ENCODE measurements at regions not wholly inside any gene's neighbourhood (a gene's known extent, or its start where the extent isn't known, plus 50 kb on each side); places are given as distances from the start of the nearest gene placed in this dataset.

- TF ChIP-seq RAD21 (IDR thresholded peaks at IDR 0.05 in 1 of 2, conservative IDR thresholded peaks at IDR 0.05 in 1 of 2; ENCODE audit: low read depth in 2 of 2, low read length in 2 of 2), result no peak
- no peak for TF ChIP-seq TAF1 (IDR thresholded peaks at IDR 0.05; ENCODE audit: low read depth, low read length)
- no peak for TF ChIP-seq CTCF (IDR thresholded peaks at IDR 0.05; ENCODE audit: control extremely low read depth in 1 of 3, insufficient read depth in 1 of 3, low read depth in 1 of 3, low read length in 3 of 3)
- no peak for TF ChIP-seq PHF8 (conservative IDR thresholded peaks at IDR 0.05; ENCODE audit: low read depth, low read length)
- no peak for TF ChIP-seq EP300 (IDR thresholded peaks at IDR 0.05; ENCODE audit: borderline replicate concordance in 1 of 2, low read depth in 2 of 2, low read length in 2 of 2)
- no peak for TF ChIP-seq SP2 (IDR thresholded peaks at IDR 0.05; ENCODE audit: low read length)
- TF ChIP-seq EGR1 (IDR thresholded peaks at IDR 0.05; ENCODE audit: borderline replicate concordance, low read depth, low read length), result no peak
- no peak for TF ChIP-seq POLR2AphosphoS5 (IDR thresholded peaks at IDR 0.05; ENCODE audit: low read depth, low read length)
- no peak for TF ChIP-seq SIN3A (conservative IDR thresholded peaks at IDR 0.05 in 1 of 2, IDR thresholded peaks at IDR 0.05 in 1 of 2; ENCODE audit: low read depth in 1 of 2, low read length in 2 of 2)
- TF ChIP-seq EZH2 (IDR thresholded peaks at IDR 0.05; ENCODE audit: low read depth, low read length, severe bottlenecking), result no peak
- no peak for TF ChIP-seq HDAC6 (IDR thresholded peaks at IDR 0.05; ENCODE audit: low read depth, low read length)
- TF ChIP-seq CBX8 (IDR thresholded peaks at IDR 0.05; ENCODE audit: borderline replicate concordance, low read depth, low read length), result no peak
These were observed 227.2 kb downstream of the USP46 start for GRCh38 chr4:52431869-52432268.

Data from H1 (cell line).